ENCODE measurements at regions not wholly inside any gene's neighbourhood (a gene's known extent, or its start where the extent isn't known, plus 50 kb on each side); places are given as distances from the start of the nearest gene placed in this dataset.
"Not testable (repeated sequence)": the region's sequence is repeated elsewhere in the genome, so short reads cannot be mapped to it uniquely, and the experiment has no call there.

- DNase-seq = peak in 1 of 2 experiments; percentile 55
These were observed 102.1 kb downstream of the CRPPA start for GRCh38 chr7:16318989-16319915.

DNA sequence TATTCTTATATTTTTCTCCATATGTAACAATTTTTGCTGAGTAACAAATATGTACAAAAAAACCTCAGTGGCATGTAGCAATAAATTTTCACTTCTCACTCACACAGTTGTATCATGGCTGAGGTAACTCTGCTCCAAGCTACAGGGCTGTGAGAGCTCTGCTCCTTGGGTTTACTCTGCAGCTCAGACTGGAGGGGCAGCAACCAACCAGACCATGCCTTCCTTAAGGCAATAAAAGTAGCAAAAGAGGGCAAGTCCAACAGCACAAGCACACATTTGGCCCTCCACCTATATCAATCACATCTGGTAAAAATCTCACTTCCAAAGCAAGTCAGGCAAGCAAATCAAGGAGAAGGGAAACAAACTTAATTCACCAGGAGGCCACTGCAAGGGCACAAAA lies 102.9 kb downstream of the CRPPA start:
- DNase-seq = no peak

DNA sequence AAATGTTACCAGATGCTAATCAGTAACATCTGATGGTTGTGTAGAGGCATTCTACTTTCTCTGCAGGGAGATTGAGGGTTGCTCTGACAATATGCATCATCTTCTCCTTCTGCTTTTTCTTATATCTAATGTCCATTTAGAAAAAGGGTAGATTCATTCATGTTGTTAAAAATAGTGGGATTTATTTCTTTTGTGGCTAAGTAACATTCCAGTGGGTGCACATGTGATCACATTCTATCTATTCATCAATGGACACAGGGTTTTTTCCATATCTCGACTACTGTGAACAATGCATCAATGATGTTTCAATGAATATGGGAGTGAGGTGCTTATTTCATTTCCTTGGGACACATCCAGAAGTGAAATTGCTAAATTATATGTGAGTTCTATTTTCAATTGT lies 103.9 kb downstream of the CRPPA start:
- no peak for DNase-seq

DNA sequence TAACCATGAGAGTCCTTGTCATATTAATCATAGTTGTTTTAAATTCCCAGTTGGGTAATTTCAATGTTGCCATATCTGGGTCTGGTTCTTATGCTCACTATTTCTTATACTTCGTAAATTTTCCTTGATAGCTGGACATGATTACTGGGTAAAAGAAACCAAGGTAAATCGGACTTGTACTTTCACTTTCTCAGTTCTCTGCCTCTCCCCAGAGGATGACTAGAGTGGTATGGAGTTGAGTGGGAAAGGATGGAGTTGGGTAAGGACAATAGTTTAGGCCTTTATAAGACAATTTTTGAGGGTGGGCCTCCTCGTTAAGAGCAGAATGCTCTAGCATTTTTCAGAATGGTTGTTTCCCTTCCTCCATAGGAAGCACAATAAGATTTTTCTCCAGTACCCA lies 106.1 kb downstream of the CRPPA start:
- no peak for DNase-seq

GRCh38 chr7:16309129-16309528 lies 112.2 kb downstream of the CRPPA start:
- DNase-seq = no peak

DNA sequence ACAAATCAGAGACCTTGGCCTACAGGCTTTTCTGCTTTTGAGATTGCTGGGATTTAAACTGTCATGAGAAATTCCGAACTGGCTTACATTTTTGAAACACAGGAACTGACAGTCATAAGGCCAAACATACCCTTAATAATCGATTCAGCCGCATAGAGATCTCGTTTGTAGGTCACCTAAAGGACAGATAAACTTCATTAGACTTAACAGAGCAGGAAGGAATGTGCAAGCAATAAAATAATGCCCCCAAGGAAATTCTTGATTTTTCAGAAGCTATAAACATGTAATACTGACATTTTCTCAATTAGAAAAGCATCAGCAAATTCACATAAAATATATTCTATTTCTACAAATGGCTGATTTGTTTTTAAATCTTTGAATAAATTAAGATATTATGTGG lies 120.0 kb downstream of the CRPPA start:
- no peak for DNase-seq

GRCh38 chr7:16300361-16300895 lies 120.9 kb downstream of the CRPPA start:
- DNase-seq = no peak

DNA sequence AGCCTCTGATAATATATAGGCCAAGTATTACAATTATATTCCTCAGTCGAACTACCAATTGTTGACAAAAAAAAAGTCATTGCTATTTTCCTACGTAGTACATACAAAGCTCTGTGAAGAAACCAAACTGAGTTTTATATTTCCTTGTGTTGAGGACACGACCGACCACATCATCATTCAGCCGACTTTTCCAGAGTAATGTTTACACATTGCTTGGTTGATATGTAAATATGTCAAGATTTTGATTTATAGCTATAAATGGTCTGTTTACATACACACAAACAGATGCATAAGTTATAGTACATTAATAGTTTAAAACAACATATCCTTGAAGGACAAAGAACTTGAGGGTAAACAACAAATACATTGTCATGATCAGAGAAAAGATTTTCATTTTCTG lies 121.5 kb downstream of the CRPPA start:
- DNase-seq = no peak

DNA sequence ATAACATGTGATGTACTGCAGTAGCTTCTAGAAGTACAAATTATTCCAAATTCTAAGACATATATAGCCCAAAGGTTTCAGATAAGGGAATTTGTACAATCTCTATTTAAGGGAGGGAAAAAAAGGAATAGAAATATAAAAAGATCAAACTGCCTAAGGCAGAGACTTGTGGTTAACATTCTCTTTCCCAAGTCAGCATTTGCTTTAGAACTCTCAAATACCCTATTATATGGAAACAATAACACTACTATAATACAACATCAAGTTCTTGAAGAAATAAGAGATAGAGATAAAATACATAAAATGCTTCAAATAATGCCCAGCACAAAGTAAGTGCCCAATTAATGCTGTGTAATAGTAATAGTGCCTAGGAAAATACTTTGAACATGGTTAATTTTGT lies 123.1 kb downstream of the CRPPA start:
- no peak for DNase-seq

DNA sequence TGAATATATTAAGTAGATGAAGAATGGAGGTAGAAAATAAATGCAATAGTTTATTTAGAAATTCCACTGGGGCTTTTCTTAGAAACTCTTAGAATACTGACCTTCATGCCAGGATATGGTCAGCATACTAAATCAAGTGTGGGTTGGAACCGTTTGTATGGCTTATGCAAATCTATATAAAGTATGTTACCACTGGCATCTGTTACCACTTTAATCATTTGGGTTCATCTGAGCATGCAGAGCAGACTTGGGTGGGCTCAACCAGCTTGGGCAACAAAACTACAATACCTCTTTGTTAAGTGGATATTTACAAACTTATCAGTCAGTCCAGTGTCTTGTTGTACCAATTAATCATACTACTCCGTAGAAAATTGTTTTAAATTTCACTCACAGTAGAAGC lies 125.8 kb downstream of the CRPPA start:
- no peak for DNase-seq

- DNase-seq = no peak
These were observed 127.5 kb downstream of the CRPPA start for GRCh38 chr7:16293669-16294425.

DNA sequence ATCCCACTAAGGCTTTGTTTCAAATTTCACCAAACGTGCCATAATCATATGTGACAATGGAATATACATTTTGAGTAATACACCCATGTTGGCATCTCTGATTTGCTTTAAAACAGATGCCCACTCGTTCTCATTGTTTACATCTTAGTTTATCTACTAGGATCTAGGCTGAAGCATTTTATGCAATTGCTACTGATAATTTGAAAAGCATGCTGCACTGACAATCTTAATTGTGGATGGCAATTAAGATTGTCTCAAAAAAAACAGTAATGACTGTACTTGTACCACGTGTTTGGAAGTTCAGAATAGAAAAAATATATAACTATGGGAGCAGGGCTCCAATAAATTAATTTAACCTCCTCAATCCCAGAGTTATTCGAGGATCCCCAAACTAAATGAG lies 136.8 kb downstream of the CRPPA start:
- DNase-seq = no peak

DNA sequence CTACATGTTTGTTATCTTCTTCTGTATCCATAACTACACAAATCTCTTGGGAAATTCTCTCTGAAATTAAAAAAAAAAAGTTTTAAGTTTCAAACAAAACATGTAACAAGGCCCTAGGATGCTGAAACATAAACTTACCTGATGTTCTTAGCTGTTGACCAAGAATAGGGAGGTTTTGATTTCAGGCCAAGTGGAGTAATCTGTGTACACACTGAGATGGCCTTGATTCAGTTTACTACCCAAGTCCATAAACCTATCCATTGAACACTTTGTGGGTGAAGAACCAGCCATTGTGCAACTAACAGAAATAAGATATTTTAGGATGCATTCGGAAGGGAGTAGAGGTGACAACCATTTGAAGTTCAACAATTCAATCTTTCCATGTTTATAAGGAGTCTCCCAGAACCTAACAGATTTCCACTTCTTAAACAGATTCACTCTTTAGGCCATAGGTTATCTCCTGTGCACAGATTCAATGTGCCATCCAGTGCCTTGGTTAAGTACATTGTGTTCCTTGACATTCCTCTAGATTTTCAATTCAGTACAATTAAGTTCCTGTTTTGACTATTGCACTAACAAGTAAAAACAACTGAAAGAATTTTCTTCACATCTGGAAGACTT lies 143.1 kb downstream of the CRPPA start:
- DNase-seq = no peak

DNA sequence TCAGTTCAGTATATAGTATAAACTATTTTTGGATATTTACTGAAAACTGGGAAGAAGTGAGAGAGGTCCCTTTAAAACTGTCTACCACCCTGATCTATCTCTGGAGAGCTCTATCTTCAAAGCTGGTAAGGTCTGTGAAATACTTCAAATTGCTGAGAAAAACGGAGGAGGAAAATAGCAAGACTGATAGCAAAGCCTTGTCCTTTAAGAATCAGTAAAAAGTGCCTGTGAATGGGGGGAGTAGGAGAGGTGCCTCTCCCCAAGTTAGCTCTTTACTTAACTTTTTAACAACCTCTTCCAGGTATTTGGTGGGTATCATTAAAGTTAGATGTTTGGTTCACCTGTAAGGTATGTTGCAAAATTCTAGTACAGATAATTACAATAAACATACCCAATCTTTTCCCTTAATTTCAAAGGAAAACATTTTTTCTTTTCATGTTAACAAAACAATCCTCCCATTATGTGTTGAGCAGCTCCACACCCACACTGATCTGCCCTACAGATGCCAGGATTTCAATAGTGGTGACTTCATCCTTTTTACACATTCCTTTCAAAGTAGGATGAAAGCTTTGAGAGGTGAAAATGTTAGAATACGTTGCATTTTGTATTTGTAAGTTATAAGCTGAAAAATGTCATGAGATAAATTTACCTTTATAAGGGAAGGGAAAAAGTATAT lies 149.2 kb downstream of the CRPPA start:
- no peak for DNase-seq

DNA sequence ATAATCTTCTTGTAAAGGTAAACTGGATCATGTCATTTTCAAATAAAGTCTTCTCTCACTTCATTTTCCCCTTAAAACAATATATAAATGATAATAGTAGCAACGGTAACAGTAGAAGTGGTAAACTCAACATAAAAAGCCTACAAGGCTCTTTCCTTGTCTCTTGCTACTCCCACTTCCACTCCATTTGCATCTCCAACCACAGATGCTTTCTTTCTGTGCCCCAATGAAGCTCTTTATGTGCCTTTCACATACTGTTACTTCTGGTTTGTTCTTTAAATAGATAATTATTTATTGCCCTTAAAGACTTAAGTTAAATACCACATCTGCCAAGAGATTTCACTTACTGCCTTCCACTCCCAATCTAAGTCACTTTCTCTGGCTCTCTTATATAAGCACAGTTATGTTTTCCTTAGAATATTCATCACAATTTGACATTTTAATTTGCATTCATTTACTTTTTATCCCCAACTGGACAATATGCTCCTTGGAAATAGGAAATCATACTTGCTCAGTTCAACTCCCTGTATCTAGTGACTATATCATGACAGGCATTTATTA lies 149.9 kb downstream of the CRPPA start:
- no peak for DNase-seq

- no peak for DNase-seq
These were observed 150.5 kb downstream of the CRPPA start for GRCh38 chr7:16270844-16271243.

DNA sequence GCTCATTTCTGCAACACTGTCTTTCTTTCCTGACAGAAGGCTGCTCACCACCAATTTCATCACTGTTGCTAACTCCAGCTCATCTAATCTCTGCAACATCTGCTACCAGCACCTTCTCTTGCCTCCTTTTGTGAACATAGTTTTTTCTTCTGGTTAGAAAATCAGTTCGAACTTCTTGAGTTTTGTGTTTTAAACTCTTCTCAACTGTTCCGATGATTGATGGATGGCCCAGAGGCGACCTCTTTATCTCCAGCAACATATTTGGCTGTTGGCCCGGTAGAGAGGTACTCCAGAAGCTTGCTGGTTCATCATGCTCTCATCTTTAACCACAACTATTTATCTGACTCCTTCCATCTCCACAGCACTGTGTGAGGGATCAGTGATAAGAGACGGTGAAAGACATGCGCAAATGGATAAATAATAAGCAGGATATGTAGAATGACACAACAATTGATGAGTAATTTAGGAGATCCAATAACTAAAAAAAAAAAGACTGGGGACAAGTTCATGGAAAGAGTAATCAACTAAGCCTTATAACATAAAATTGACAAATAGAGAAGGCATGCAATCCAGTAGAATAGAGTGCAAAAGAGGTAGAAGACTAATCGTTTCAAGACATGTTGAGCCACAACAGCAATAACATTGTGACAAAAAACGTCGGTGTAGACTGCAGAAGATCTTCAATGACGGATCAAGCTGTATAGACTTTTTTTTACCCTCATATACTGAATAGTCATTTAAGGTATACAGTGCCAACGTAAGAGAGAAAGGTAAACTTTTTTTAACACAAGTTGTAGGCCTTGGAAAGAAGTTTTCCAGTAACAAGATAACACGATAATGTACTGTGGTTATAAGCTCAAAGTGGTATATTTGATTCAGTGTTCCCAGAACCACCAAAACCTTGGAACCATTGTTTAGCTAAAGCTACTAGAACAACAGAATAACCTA lies 152.2 kb downstream of the CRPPA start:
- peak in 1 of 2 experiments; percentile 14 for DNase-seq

- no peak for DNase-seq
These were observed 153.2 kb downstream of the CRPPA start for GRCh38 chr7:16267953-16268820.

DNA sequence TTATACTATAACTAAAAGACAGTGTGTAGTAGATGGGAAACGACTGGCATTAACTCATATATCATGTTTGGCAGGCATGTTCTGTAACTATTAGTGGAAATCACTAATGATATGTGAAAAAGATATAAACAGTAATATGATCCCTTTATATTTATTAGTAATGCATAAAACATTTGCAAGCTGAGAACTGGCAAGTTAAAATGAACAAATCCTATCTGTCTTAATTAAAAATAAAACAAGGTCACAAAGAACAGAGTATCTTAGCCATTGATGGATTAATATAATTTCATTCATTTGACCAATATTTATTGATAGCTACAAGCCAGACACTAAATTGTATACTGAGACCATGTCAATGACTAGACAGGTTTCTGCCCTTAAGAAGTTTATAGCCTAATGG lies 154.5 kb downstream of the CRPPA start:
- DNase-seq = no peak

DNA sequence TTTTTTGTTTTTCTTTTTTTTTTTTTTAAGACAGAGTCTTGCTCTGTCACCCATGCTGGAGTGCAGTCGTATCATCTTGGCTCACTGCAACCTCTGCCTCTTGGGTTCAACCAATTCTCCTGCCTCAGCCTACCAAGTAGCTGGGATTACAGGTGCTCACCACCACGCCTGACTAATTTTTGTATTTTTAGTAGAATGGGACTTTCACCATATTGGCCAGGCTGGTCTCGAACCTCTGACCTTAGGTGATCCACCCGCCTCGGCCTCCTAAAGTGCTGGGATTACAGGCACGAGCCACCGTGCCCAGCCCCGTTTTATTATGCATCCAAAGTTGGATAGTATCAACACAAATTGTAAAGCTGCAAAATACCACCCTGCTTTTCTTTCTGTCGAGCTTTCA lies 154.9 kb downstream of the CRPPA start:
- not testable (repeated sequence) for DNase-seq

All from NCI-H446 (cell line).